SK-N-SH (cell line): ENCODE measurements at regions not wholly inside any gene's neighbourhood (a gene's known extent, or its start where the extent isn't known, plus 50 kb on each side); places are given as distances from the start of the nearest gene placed in this dataset.

Source experiments
- CTCF ChIA-PET: fragments of 300-600, 350-600 bp; formaldehyde crosslinking; extraction: SDS; loops from one replicate; lab custom pipeline; 2021; lab: Yijun Ruan, JAX
- POLR2A ChIA-PET: fragments of 350-600 bp; sonication (Branson Sonifier 250); formaldehyde crosslinking; extraction: SDS; loops from one replicate; lab custom pipeline; 2020; ENCODE audit warnings: antibody characterized with exemption, inconsistent platforms; lab: Yijun Ruan, JAX
- DNase-seq: peaks from one replicate; pipeline ENCODE4 v3.0.0; 2012
- H2AFZ ChIP-seq: fragments of 200-600 bp; sonication (generic); 2 replicates; pipeline ENCODE4 v1.8.1; 2016; ENCODE audit warnings: antibody characterized with exemption, mild to moderate bottlenecking, low read depth
- H3F3A ChIP-seq: fragments of 200-600 bp; sonication (generic); replicated peaks from 2 replicates; pipeline ENCODE3; 2016; ENCODE audit warnings: antibody characterized with exemption, mild to moderate bottlenecking; ENCODE audit not compliant: insufficient read depth
- H3K27ac ChIP-seq, 2 experiments: fragments of 200-500 bp in 1 of 2; fragments of 200-600 bp in 1 of 2; sonication (Bioruptor generic) in 1 of 2; sonication (generic), shearing (Covaris generic) in 1 of 2; 2 replicates each; pipeline versions ENCODE4 v1.5.1 to v1.6.1; 2014 to 2016; ENCODE audit warnings: low read depth in 2 of 2, inconsistent platforms in 1 of 2, low read length in 1 of 2, mild to moderate bottlenecking in 1 of 2, mixed read lengths in 1 of 2
- H3K27me3 ChIP-seq: fragments of 200-600 bp; sonication (generic), shearing (Covaris generic); 2 replicates; pipeline ENCODE4 v1.6.1; 2016; ENCODE audit warnings: mixed run types; ENCODE audit not compliant: insufficient read depth
- H3K36me3 ChIP-seq, 2 experiments: fragments of 200-500 bp in 1 of 2; fragments of 200-600 bp in 1 of 2; sonication (Bioruptor generic) in 1 of 2; sonication (generic) in 1 of 2; replicated peaks in 1 of 2; 2 replicates each; pipeline versions ENCODE3 to v1.5.1; 2014 to 2016; ENCODE audit warnings: low read length in 1 of 2, mild to moderate bottlenecking in 1 of 2; ENCODE audit not compliant: insufficient read depth in 2 of 2, control insufficient read depth in 1 of 2
- H3K4me1 ChIP-seq, 2 experiments: fragments of 200-500 bp in 1 of 2; fragments of 200-600 bp in 1 of 2; sonication (Bioruptor generic) in 1 of 2; sonication (generic), shearing (Covaris generic) in 1 of 2; 2 replicates each; pipeline versions ENCODE4 v1.5.1 to v1.6.1; 2014 to 2016; ENCODE audit warnings: low read depth in 1 of 2, low read length in 1 of 2, mixed run types in 1 of 2; ENCODE audit not compliant: insufficient read depth in 2 of 2, control insufficient read depth in 1 of 2
- H3K4me2 ChIP-seq: fragments of 200-600 bp; sonication (generic), shearing (Covaris generic); 2 replicates; pipeline ENCODE4 v1.6.1; 2017; ENCODE audit warnings: mixed run types
- H3K4me3 ChIP-seq, 2 experiments: fragments of 200-500 bp in 1 of 2; fragments of 200-600 bp in 1 of 2; sonication (Bioruptor generic) in 1 of 2; sonication (generic), shearing (Covaris generic) in 1 of 2; 2 replicates each; pipeline versions ENCODE4 v1.5.1 to v1.8.1; 2014 to 2016; ENCODE audit warnings: low read depth in 2 of 2, inconsistent platforms in 1 of 2, low read length in 1 of 2, mild to moderate bottlenecking in 1 of 2, mixed read lengths in 1 of 2, moderate library complexity in 1 of 2
- H3K79me2 ChIP-seq: fragments of 200-600 bp; sonication (generic); 2 replicates; pipeline ENCODE4 v1.8.1; 2017; ENCODE audit warnings: mild to moderate bottlenecking; ENCODE audit not compliant: insufficient read depth
- H3K9ac ChIP-seq: fragments of 200-600 bp; sonication (generic); 2 replicates; pipeline ENCODE4 v1.6.1; 2017; ENCODE audit warnings: mixed run types
- H3K9me2 ChIP-seq: fragments of 200-600 bp; sonication (generic); 2 replicates; pipeline ENCODE4 v1.6.1; 2017; ENCODE audit warnings: mixed run types
- H3K9me3 ChIP-seq: fragments of 200-600 bp; sonication (generic); 2 replicates; pipeline ENCODE4 v1.6.1; 2017; ENCODE audit warnings: mixed run types, mild to moderate bottlenecking, moderate library complexity
- H4K20me1 ChIP-seq: fragments of 200-600 bp; sonication (generic); 2 replicates; pipeline ENCODE4 v1.6.1; 2017; ENCODE audit warnings: mild to moderate bottlenecking, mixed run types; ENCODE audit not compliant: insufficient read depth
- NFIC ChIP-seq: IDR thresholded peaks from 2 replicates; pipeline ENCODE4 v1.4.0; 2012; ENCODE audit warnings: borderline replicate concordance
- RCOR1 ChIP-seq: fragments of 150-350 bp; IDR thresholded peaks from 2 replicates; pipeline ENCODE4 v1.6.1; 2017; ENCODE audit warnings: antibody characterized with exemption, low read length
- RXRA ChIP-seq: IDR thresholded peaks from 2 replicates; pipeline ENCODE4 v1.4.0; 2012; ENCODE audit warnings: low read depth, mild to moderate bottlenecking, borderline replicate concordance
- TAF1 ChIP-seq: IDR thresholded peaks from 2 replicates; pipeline ENCODE4 v1.6.1; 2012; ENCODE audit warnings: low read depth, mild to moderate bottlenecking, low read length, moderate library complexity, borderline replicate concordance
- WGBS: methylation state at CpG from one replicate; pipeline ENCODE4 v1.1.6; 2017; ENCODE audit warnings: low lambda C conversion rate; 5-methylcytosine and 5-hydroxymethylcytosine counted together
- TF ChIP-seq, protein P1 (sequence below): IDR thresholded peaks from 2 replicates; pipeline ENCODE4 v1.6.1; 2012; ENCODE audit warnings: mild to moderate bottlenecking, low read depth, low read length, moderate library complexity
- TF ChIP-seq, protein P2 (sequence below): IDR thresholded peaks from 2 replicates; pipeline ENCODE4 v1.4.0; 2012; ENCODE audit warnings: low read depth, borderline replicate concordance
- TF ChIP-seq, protein P3 (sequence below): IDR thresholded peaks from 2 replicates; pipeline ENCODE4 v1.4.0; 2012; ENCODE audit warnings: low read depth

GRCh38 chr1:229154811-229155210 lies 116.1 kb upstream of the RAB4A start:
- Histone ChIP-seq H3K36me3 (no peaks in the 10 kb centered on the region), H3K4me1 (no peaks in the 10 kb centered on the region; a peak in 1 of 4 replicates), H3K79me2 (no peaks in the 10 kb centered on the region), H4K20me1 (no peaks in the 10 kb centered on the region), H3K4me2 (no peak overlapping the region), H3K4me3 (no peak overlapping the region), H3F3A (no peaks in the 10 kb centered on the region), H3K9ac (no peak overlapping the region), H3K9me2 (no peaks in the 10 kb centered on the region), H3K9me3 (no peaks in the 10 kb centered on the region), H3K27me3 (no peaks in the 10 kb centered on the region), H3K27ac (no peak overlapping the region), H2AFZ (no peak overlapping the region)
- DNase-seq = no peak
- TF ChIP-seq NFIC (no peak), RXRA (no peak), RCOR1 (no peak), TAF1 (no peak)
- TF ChIP-seq, protein P1, sequence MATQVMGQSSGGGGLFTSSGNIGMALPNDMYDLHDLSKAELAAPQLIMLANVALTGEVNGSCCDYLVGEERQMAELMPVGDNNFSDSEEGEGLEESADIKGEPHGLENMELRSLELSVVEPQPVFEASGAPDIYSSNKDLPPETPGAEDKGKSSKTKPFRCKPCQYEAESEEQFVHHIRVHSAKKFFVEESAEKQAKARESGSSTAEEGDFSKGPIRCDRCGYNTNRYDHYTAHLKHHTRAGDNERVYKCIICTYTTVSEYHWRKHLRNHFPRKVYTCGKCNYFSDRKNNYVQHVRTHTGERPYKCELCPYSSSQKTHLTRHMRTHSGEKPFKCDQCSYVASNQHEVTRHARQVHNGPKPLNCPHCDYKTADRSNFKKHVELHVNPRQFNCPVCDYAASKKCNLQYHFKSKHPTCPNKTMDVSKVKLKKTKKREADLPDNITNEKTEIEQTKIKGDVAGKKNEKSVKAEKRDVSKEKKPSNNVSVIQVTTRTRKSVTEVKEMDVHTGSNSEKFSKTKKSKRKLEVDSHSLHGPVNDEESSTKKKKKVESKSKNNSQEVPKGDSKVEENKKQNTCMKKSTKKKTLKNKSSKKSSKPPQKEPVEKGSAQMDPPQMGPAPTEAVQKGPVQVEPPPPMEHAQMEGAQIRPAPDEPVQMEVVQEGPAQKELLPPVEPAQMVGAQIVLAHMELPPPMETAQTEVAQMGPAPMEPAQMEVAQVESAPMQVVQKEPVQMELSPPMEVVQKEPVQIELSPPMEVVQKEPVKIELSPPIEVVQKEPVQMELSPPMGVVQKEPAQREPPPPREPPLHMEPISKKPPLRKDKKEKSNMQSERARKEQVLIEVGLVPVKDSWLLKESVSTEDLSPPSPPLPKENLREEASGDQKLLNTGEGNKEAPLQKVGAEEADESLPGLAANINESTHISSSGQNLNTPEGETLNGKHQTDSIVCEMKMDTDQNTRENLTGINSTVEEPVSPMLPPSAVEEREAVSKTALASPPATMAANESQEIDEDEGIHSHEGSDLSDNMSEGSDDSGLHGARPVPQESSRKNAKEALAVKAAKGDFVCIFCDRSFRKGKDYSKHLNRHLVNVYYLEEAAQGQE = no peak
- TF ChIP-seq, protein P2, sequence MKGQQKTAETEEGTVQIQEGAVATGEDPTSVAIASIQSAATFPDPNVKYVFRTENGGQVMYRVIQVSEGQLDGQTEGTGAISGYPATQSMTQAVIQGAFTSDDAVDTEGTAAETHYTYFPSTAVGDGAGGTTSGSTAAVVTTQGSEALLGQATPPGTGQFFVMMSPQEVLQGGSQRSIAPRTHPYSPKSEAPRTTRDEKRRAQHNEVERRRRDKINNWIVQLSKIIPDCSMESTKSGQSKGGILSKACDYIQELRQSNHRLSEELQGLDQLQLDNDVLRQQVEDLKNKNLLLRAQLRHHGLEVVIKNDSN = no peak
- TF ChIP-seq, protein P3, sequence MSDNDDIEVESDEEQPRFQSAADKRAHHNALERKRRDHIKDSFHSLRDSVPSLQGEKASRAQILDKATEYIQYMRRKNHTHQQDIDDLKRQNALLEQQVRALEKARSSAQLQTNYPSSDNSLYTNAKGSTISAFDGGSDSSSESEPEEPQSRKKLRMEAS = no peak
- CTCF ChIA-PET = interaction anchor here (0.9 to 1.1 kb wide), 2 partner anchors 419 to 427 kb away, joined by 3 to 4 read pairs; partner anchors contain the start of gene RHOU
- 18% methylated on average over 2 of the region's 3 CpGs for WGBS
- POLR2A ChIA-PET = no interaction called here

- CTCF ChIA-PET = interaction anchor here (0.9 to 2.9 kb wide), 2 partner anchors 421 to 428 kb away, joined by 3 to 18 read pairs; partner anchors contain the start of gene RHOU
- no peak for DNase-seq
- H3K4me3 ChIP-seq = no peak overlapping the region
- H3K9me2 ChIP-seq = no peaks in the 10 kb centered on the region
- H3K4me2 ChIP-seq = no peak overlapping the region
- no peak overlapping the region for H3K27ac ChIP-seq
- POLR2A ChIA-PET = no interaction called here
- 79% methylated on average over 8 of the region's 9 CpGs for WGBS
- H3K79me2 ChIP-seq = no peaks in the 10 kb centered on the region
- no peaks in the 10 kb centered on the region for H3K9me3 ChIP-seq
- H3K27me3 ChIP-seq = no peaks in the 10 kb centered on the region
- H3F3A ChIP-seq = no peaks in the 10 kb centered on the region
- H3K36me3 ChIP-seq = no peaks in the 10 kb centered on the region
- TF ChIP-seq, protein P2 = no peak
- TF ChIP-seq, all 33 proteins: peak for 0
- H2AFZ ChIP-seq = no peak overlapping the region
- no peak overlapping the region for H3K9ac ChIP-seq
- no peaks in the 10 kb centered on the region for H4K20me1 ChIP-seq
- H3K4me1 ChIP-seq = no peaks in the 10 kb centered on the region; a peak in 1 of 4 replicates
Measured at GRCh38 chr1:229155472-229155871, 115.4 kb upstream of the RAB4A start.
